HG02588 (cell line): ENCODE measurements at regions not wholly inside any gene's neighbourhood (a gene's known extent, or its start where the extent isn't known, plus 50 kb on each side); places are given as distances from the start of the nearest gene placed in this dataset.

Experiments used
- ATAC-seq: cut with Tn5 transposase; IDR thresholded peaks from one replicate; pipeline ENCODE4 v1.9.1; 2021; ENCODE audit warnings: mild to moderate bottlenecking, moderate library complexity; ENCODE audit not compliant: unreplicated experiment

GRCh38 chr17:81345228-81346089 is 49.8 kb upstream of the BAHCC1 start:
- ATAC-seq: peak; percentile 38
